HG02970 (cell line): ENCODE measurements at regions not wholly inside any gene's neighbourhood (a gene's known extent, or its start where the extent isn't known, plus 50 kb on each side); places are given as distances from the start of the nearest gene placed in this dataset.

Source experiments
- ATAC-seq: cut with Tn5 transposase; IDR thresholded peaks from one replicate; pipeline ENCODE4 v1.9.1; 2021; ENCODE audit warnings: mild to moderate bottlenecking, moderate library complexity, moderate number of reproducible peaks; ENCODE audit not compliant: unreplicated experiment, low FRiP score

GRCh38 chr3:35483131-35483530 is 156.2 kb upstream of the ARPP21 start:
- ATAC-seq, result no peak

GRCh38 chr3:35484929-35485530 is 154.3 kb upstream of the ARPP21 start:
- ATAC-seq, result no peak

DNA sequence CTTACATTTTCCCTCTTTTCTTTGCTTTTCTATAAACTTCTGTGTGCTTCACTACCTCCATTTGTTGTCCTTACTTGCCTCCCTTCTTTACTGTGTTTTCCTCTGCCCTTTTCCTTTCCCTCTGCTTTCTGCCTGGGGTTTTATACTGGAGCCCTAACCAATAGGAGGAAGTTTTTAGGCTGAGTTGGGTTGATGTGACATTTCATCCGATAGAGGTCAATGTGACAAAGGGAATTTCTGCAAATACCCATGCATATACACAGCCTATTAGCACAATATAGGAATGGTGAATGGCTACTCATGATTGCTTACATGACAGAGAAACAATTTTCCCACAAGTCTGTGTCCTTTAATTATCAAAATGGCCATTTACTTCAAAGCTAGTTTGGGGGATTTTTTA is 153.0 kb upstream of the ARPP21 start:
- ATAC-seq, result no peak

DNA sequence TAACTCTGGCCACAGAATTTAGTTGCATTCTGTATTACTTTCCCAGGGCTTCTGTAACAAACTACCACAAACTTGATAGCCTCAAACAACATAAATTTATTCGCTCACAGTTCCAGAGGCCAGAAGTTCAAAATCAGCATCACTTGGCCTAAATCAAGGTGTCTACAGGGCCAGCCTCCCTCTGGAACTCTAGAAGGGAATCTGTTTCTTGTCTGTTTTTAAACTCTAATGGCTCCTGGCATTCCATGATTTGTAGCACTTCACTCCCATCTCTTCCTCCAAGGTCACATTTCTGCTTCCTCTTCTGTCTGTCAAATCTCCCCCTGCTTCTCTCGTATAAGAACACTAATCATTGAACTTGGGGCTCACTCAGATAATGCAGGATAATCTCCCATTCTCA is 151.9 kb upstream of the ARPP21 start:
- no peak for ATAC-seq

GRCh38 chr3:35488526-35488925 is 150.8 kb upstream of the ARPP21 start:
- no peak for ATAC-seq

GRCh38 chr3:35492841-35493240 is 146.5 kb upstream of the ARPP21 start:
- ATAC-seq, result no peak

DNA sequence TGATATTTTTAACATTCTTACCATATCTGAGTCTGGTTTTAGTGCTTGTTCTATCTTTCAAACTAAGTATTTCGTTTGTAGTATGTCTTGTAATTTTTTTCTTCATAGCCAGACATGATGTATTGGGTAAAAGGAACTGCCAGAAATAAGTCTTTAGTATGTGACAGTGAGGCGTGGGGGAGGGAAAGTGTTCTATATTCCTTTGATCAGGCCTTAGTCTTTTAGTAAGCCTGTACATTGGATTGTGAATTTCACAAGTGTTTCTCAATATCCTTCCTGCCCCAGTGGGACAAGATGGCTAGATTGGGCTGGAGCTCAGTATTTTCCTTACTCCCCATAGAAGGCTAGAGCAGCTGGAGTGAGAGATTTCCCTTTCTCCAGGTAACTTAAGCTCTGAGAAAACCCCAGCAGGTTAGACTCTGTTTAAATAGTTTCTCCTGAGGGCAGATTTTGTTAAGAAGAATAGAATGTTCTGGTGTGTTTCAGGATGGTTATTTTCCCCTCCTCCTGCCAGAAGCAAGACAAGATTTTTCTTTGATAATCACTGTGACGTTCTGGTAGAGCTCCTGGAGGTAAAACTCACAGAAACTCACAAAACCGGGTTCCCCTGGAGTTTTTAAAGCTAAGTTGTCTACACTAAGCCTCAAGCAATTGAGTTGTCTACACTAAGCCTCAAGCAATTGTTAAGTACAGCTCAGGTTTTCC is 140.7 kb upstream of the ARPP21 start:
- ATAC-seq, result no peak

GRCh38 chr3:35500641-35501350 is 138.5 kb upstream of the ARPP21 start:
- no peak for ATAC-seq

- ATAC-seq, result no peak
These were observed 136.6 kb upstream of the ARPP21 start for GRCh38 chr3:35502699-35503098.

GRCh38 chr3:35505181-35505580 is 134.1 kb upstream of the ARPP21 start:
- ATAC-seq, result no peak

- no peak for ATAC-seq
These were observed 133.6 kb upstream of the ARPP21 start for GRCh38 chr3:35505772-35506171.

- no peak for ATAC-seq
These were observed 119.4 kb upstream of the ARPP21 start for GRCh38 chr3:35519936-35520335.

- ATAC-seq, result no peak
These were observed 118.1 kb upstream of the ARPP21 start for GRCh38 chr3:35521196-35521595.

DNA sequence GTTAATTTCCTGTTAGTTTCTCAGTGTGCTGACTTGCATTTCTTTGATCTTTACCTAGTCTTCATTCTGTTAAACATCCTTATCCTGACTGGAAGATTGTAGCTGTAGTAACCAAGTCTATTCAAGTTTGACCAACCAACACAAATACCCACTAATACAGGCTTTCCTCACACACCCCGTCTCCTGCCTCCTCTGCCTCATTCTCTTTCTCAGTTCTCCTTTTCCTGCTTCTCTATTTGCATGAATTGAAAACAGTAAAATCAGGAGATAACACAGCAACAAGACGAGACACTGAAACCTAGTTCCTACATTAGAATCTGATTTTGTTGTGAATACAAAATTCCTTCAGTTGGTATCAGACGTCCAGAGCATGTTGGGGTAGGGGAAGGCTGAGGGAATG is 116.9 kb upstream of the ARPP21 start:
- no peak for ATAC-seq

- no peak for ATAC-seq
These were observed 116.3 kb upstream of the ARPP21 start for GRCh38 chr3:35523074-35523473.

DNA sequence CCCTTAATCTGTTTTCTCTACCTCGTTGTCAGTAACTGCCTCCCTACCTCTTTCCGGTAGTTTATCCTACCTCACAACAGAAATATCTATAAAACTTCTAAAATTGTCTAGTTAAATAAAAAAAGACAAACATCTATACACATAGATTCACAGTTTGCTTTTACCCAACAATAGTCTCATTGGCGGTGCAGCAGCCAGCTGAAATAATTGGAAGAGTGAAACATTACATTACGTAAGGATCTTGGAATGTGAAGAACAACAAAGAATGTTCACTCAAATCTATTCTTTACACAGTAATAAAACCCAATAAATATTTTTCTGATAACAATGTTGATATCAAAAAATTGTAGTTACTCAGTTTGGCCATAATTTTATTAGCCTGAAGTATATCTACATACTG is 115.5 kb upstream of the ARPP21 start:
- ATAC-seq, result no peak

DNA sequence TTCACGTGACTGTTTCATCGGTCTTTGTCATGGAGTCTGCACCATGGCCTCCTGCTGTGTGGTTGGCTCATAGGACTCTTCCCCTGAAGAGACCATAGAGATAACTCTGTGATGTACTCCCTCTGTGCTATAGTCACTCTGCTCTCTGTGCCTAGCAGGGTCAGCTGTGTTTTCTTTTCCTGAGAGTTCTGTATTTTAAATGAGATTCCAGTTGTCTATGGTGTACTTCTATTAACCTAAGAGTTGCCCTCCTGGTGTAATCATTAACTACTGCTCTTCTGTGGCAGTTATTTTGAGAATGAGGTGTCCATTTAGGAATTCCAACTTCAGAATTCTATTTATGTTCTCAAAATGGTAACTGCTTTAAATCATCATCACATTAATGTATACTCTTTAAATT is 114.5 kb upstream of the ARPP21 start:
- no peak for ATAC-seq

GRCh38 chr3:35528728-35529127 is 110.6 kb upstream of the ARPP21 start:
- no peak for ATAC-seq

DNA sequence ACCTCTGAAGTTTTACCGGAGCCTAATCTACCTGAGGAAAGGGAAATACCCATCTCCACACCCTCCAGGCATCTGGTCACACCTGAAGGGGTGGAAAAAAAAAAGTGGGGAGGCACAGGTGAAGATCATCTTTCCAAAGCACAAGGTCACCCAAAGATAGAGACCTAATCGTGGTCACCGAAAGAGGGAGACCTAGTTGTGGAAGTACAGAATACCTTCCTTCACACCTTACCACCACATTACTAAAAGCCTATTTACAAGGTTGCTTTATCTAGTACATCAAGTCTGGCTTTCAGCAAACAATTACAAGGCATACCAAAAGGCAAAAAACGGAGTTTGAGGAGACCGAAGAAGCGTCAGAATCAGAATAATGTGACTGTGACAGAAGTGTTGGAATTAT is 110.0 kb upstream of the ARPP21 start:
- ATAC-seq, result no peak

DNA sequence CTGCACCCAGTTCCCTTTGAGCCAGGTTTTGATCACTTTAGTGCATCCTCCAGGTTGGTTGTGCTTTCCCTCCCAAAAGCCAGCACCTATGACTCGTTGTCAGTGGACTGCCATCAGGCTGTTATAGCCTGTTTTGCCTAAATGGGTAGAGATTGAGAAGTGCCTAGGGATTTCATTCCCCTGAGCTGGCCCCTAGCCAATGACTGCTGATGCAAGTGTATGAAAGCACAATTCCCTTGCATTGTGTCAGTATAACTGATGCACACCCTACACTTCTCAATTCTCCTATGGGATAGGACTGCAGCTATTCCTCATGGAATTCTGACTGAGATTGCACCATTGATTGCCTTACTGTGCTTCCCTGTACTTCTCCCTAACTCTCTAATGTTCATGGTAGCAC is 102.1 kb upstream of the ARPP21 start:
- no peak for ATAC-seq

- ATAC-seq, result no peak
These were observed 94.3 kb upstream of the ARPP21 start for GRCh38 chr3:35544976-35545375.

GRCh38 chr3:35549690-35550089 is 89.6 kb upstream of the ARPP21 start:
- ATAC-seq, result no peak
